Breast epithelium (tissue), 3 donors: ENCODE measurements at regions not wholly inside any gene's neighbourhood (a gene's known extent, or its start where the extent isn't known, plus 50 kb on each side); places are given as distances from the start of the nearest gene placed in this dataset.

ENCODE experiments used
- POLR2A ChIP-seq: fragments of 450-650 bp; IDR thresholded peaks from one replicate; pipeline ENCODE4 v1.6.1; 2016; ENCODE audit warnings: antibody characterized with exemption, mild to moderate bottlenecking, moderate library complexity
- POLR2AphosphoS5 ChIP-seq, 3 donors: sonication (generic); formaldehyde crosslinking; IDR thresholded peaks; one replicate each; pipeline ENCODE4 v1.6.1; 2017; ENCODE audit warnings: antibody characterized with exemption in 3 of 3
- TF ChIP-seq, protein P1 (sequence below), 3 donors: fragments of 450-650 bp; IDR thresholded peaks; one replicate each; pipeline ENCODE4 v1.5.1; 2016 to 2017; ENCODE audit warnings: antibody characterized with exemption in 3 of 3, mild to moderate bottlenecking in 3 of 3, moderate library complexity in 3 of 3

DNA sequence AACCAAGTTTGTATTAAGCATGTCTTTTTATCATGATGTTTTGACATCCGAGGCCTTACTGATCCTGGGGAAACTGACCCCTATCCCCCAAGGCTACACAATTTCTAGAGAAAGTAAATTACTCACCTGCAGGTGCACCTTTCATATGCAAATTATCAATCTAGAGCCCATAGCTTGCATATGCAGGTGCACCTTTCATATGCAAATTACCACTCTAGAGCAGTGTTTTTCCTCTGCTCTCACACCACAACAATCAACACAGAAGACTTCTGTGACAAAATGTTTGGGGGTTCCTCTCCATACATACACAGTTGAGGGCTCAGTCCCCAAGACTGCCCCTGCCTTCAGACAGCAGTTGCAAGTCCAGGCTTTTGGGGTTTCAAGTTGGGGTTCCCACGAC, 203.7 kb upstream of the RORB start:
- TF ChIP-seq, protein P1, sequence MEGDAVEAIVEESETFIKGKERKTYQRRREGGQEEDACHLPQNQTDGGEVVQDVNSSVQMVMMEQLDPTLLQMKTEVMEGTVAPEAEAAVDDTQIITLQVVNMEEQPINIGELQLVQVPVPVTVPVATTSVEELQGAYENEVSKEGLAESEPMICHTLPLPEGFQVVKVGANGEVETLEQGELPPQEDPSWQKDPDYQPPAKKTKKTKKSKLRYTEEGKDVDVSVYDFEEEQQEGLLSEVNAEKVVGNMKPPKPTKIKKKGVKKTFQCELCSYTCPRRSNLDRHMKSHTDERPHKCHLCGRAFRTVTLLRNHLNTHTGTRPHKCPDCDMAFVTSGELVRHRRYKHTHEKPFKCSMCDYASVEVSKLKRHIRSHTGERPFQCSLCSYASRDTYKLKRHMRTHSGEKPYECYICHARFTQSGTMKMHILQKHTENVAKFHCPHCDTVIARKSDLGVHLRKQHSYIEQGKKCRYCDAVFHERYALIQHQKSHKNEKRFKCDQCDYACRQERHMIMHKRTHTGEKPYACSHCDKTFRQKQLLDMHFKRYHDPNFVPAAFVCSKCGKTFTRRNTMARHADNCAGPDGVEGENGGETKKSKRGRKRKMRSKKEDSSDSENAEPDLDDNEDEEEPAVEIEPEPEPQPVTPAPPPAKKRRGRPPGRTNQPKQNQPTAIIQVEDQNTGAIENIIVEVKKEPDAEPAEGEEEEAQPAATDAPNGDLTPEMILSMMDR (IDR thresholded peaks at IDR 0.05), result no peak
- no peak for TF ChIP-seq POLR2A
- TF ChIP-seq POLR2AphosphoS5 (IDR thresholded peaks at IDR 0.05), result no peak
